Esophagus muscularis mucosa (tissue), 4 donors: ENCODE measurements at regions not wholly inside any gene's neighbourhood (a gene's known extent, or its start where the extent isn't known, plus 50 kb on each side); places are given as distances from the start of the nearest gene placed in this dataset.

Source experiments
- DNase-seq: peaks from one replicate; pipeline ENCODE4 v3.0.0-alpha.2; 2017; ENCODE audit errors: extremely low spot score
- H3K27ac ChIP-seq, 4 donors: fragments of 200-600 bp; sonication (generic); replicated peaks in 1 of 4; 1 replicate in 3 of 4; 2 replicates in 1 of 4; pipeline ENCODE4 v1.5.1; 2016 to 2019; ENCODE audit warnings: mild to moderate bottlenecking in 1 of 4
- H3K27me3 ChIP-seq, 4 donors: fragments of 200-600 bp; sonication (generic); one replicate each; pipeline versions ENCODE4 v1.5.1 to v1.6.0; 2016 to 2019
- H3K36me3 ChIP-seq, 4 donors: fragments of 200-600 bp; sonication (generic); one replicate each; pipeline ENCODE4 v1.5.1; 2016 to 2019
- H3K4me1 ChIP-seq, 4 donors: fragments of 200-600 bp; sonication (generic); one replicate each; pipeline ENCODE4 v1.5.1; 2016 to 2019
- H3K4me3 ChIP-seq, 4 donors: fragments of 200-600 bp; sonication (generic); 1 replicate in 2 of 4; 2 replicates in 2 of 4; pipeline ENCODE4 v1.5.1; 2016 to 2019; ENCODE audit warnings: mild to moderate bottlenecking in 4 of 4, moderate library complexity in 1 of 4
- H3K9me3 ChIP-seq, 4 donors: fragments of 200-600 bp; sonication (generic); 1 replicate in 3 of 4; 2 replicates in 1 of 4; pipeline ENCODE4 v1.5.1; 2016 to 2019
- EP300 ChIP-seq: sonication (generic); formaldehyde crosslinking; IDR thresholded peaks from one replicate; pipeline ENCODE4 v1.6.1; 2017; ENCODE audit warnings: antibody characterized with exemption
- POLR2A ChIP-seq: fragments of 450-650 bp; IDR thresholded peaks from one replicate; pipeline ENCODE4 v1.6.1; 2017; ENCODE audit warnings: antibody characterized with exemption, moderate library complexity, mild to moderate bottlenecking, low read depth
- POLR2AphosphoS5 ChIP-seq, 2 donors: sonication (generic); formaldehyde crosslinking; IDR thresholded peaks; one replicate each; pipeline ENCODE4 v1.6.1; 2017; ENCODE audit warnings: antibody characterized with exemption in 2 of 2
- WGBS: methylation state at CpG from one replicate; pipeline ENCODE4 v1.1.5; 2018; 5-methylcytosine and 5-hydroxymethylcytosine counted together
- intact Hi-C: fragments of 100-400 bp; cut with DNase I; formaldehyde crosslinking; loops from one replicate; pipeline ENCODE4 v1.15.1; 2023
- TF ChIP-seq, protein P1 (sequence below), 3 experiments: fragments of 200-600 bp in 2 of 3; fragments of 450-650 bp in 1 of 3; sonication (generic) in 2 of 3; IDR thresholded peaks; one replicate each; pipeline ENCODE4 v1.5.1; 2017 to 2019; ENCODE audit warnings: antibody characterized with exemption in 3 of 3, mild to moderate bottlenecking in 2 of 3, moderate library complexity in 1 of 3

DNA sequence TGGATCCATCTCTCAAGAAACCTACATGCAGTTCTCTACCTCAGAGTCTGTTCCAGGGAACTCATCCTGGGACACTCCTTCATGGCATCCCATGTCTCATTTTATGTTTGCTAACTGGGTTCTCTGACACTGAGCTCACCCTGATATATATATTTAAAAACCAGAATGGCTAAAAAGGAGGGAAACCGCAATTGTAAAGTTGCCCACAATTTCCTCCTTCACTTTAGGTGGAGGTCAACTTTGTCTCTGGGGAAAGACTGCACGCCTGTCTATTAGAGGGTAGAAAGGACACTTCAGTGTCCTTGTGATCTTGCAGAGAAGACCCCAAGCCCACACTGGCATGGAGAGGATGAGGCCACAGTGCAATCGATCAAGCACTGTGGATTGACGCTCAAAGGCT lies 131.7 kb downstream of the TEX36 start:
- H3K27ac ChIP-seq = no peak overlapping the region
- no peaks in the 10 kb centered on the region for H3K27me3 ChIP-seq
- WGBS = 92% methylated on average over 4 of the region's 4 CpGs
- DNase-seq = peak; percentile 64
- intact Hi-C loops = no loop called here
- no peaks in the 10 kb centered on the region for H3K36me3 ChIP-seq
- TF ChIP-seq EP300 (no peak), POLR2AphosphoS5 (IDR thresholded peaks at IDR 0.05) (no peak), POLR2A (no peak)
- TF ChIP-seq, protein P1, sequence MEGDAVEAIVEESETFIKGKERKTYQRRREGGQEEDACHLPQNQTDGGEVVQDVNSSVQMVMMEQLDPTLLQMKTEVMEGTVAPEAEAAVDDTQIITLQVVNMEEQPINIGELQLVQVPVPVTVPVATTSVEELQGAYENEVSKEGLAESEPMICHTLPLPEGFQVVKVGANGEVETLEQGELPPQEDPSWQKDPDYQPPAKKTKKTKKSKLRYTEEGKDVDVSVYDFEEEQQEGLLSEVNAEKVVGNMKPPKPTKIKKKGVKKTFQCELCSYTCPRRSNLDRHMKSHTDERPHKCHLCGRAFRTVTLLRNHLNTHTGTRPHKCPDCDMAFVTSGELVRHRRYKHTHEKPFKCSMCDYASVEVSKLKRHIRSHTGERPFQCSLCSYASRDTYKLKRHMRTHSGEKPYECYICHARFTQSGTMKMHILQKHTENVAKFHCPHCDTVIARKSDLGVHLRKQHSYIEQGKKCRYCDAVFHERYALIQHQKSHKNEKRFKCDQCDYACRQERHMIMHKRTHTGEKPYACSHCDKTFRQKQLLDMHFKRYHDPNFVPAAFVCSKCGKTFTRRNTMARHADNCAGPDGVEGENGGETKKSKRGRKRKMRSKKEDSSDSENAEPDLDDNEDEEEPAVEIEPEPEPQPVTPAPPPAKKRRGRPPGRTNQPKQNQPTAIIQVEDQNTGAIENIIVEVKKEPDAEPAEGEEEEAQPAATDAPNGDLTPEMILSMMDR (IDR thresholded peaks at IDR 0.05) = no peak
- H3K4me3 ChIP-seq = no peak overlapping the region
- no peaks in the 10 kb centered on the region for H3K4me1 ChIP-seq
- peaks cover 0 to 16% (median 8%) of the 10 kb centered on the region in 4 donors for H3K9me3 ChIP-seq

DNA sequence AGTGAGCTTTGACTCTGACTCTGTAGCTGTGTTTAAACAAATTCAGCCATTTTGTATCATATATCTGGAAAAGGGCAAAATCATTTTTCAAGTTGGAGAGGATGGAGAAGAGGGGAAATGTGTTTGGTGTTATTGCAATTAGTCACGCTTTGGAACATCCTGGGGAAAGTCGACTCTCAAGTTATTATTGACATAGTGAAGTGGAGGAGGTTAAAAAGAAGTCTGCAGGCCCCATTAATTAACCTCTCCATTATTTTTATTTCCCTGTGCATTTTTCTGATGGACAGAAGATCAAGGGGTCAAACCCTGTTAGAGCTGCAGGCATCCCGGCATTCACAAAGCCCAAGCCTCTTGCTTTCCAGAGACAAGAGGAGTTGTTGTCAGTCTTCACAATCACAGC lies 132.6 kb downstream of the TEX36 start:
- WGBS = 62% methylated on average over 3 of the region's 3 CpGs
- intact Hi-C loops = no loop called here
- Histone ChIP-seq H3K4me3 (no peak overlapping the region), H3K4me1 (no peaks in the 10 kb centered on the region), H3K36me3 (no peaks in the 10 kb centered on the region), H3K27ac (no peak overlapping the region), H3K27me3 (no peaks in the 10 kb centered on the region), H3K9me3 (peaks cover 0 to 16% (median 8%) of the 10 kb centered on the region in 4 donors)
- peak; percentile 10 for DNase-seq
- TF ChIP-seq POLR2A = no peak
- TF ChIP-seq EP300 = no peak
- TF ChIP-seq POLR2AphosphoS5 (IDR thresholded peaks at IDR 0.05) = no peak
- TF ChIP-seq, protein P1 (IDR thresholded peaks at IDR 0.05) = no peak

DNA sequence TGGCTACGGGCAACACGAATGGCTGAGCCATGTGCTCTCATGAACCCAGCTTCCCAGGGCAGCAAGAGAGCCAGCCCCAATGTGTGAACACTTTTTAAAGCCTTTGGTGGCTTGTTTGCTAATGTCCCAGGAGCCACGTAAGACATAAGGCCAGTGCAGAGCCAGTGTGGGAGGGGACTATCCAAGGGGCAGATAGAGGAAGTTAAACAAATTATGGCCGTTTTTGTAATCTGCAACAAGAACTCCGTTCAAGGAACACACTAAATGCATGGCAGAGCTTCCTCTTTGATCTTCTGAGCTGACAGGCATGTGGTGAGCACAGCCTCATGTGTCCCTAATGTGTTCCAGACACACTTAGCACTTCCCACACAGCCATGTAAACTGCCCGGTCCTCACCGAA lies 133.3 kb downstream of the TEX36 start:
- TF ChIP-seq POLR2A (no peak), EP300 (no peak), POLR2AphosphoS5 (IDR thresholded peaks at IDR 0.05) (no peak)
- TF ChIP-seq, protein P1 (IDR thresholded peaks at IDR 0.05) = no peak
- 58% methylated on average over 7 of the region's 7 CpGs for WGBS
- intact Hi-C loops = no loop called here
- peak; percentile 64 for DNase-seq
- Histone ChIP-seq H3K27me3 (no peaks in the 10 kb centered on the region), H3K4me1 (no peaks in the 10 kb centered on the region), H3K27ac (no peak overlapping the region), H3K36me3 (no peaks in the 10 kb centered on the region), H3K9me3 (peaks cover 0 to 16% (median 8%) of the 10 kb centered on the region in 4 donors), H3K4me3 (no peak overlapping the region)

DNA sequence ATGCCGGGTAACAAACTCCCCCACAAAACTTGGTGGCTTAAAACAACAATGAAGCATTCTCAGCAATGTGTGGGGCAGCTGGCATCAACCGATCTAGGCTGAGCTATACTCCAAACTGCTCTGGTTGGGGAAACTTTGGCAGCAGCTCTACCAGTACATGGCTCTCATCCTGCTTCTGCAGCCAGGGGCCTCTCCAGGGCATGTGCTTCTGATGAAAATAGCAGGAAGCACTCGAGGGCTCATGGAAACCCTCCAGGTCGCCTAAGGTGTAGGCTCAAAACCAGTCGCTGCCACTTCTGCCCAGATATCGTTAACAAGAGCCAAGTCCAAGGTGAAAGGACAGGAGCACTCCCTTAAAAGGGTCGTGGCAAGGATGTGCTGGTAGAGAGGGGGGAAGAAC lies 134.1 kb downstream of the TEX36 start:
- no peak overlapping the region for H3K4me3 ChIP-seq
- no peaks in the 10 kb centered on the region for H3K36me3 ChIP-seq
- no peak for TF ChIP-seq POLR2AphosphoS5 (IDR thresholded peaks at IDR 0.05)
- TF ChIP-seq, protein P1 (IDR thresholded peaks at IDR 0.05) = no peak
- TF ChIP-seq POLR2A = no peak
- TF ChIP-seq EP300 = no peak
- H3K4me1 ChIP-seq = no peaks in the 10 kb centered on the region
- DNase-seq = peak; percentile 84
- no peak overlapping the region for H3K27ac ChIP-seq
- intact Hi-C loops = no loop called here
- no peaks in the 10 kb centered on the region for H3K27me3 ChIP-seq
- H3K9me3 ChIP-seq = peaks cover 0 to 16% (median 8%) of the 10 kb centered on the region in 4 donors
- WGBS = 86% methylated on average over 6 of the region's 7 CpGs

DNA sequence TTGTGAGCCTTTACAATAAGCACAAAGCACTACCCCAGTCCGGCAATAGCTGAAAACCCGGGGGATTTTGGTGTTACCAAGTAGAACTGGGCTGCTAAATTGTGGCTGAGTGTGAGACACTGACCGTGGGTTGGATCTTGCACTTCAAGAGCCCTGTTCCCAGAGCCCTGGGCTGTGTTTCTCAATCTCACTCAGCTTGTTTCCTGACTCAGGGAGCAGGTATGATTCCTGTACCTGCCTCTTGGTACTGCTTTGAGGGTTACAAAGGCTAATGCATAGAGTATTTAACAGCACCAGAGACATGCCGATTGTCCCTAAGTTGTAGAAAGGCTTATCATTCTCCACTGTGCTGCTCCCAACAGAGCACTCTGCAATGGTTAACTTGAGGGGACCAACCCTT lies 134.6 kb downstream of the TEX36 start:
- no peaks in the 10 kb centered on the region for H3K36me3 ChIP-seq
- intact Hi-C loops = no loop called here

More for the DNA sequence above, 134.6 kb downstream of the TEX36 start:
- Histone ChIP-seq H3K9me3 (peaks cover 0 to 16% (median 8%) of the 10 kb centered on the region in 4 donors), H3K4me1 (no peaks in the 10 kb centered on the region), H3K27ac (no peak overlapping the region), H3K4me3 (no peak overlapping the region), H3K27me3 (no peaks in the 10 kb centered on the region)
- 83% methylated on average over 4 of the region's 4 CpGs for WGBS
- TF ChIP-seq EP300 = no peak
- TF ChIP-seq POLR2A = no peak
- TF ChIP-seq, protein P1 (IDR thresholded peaks at IDR 0.05) = no peak
- TF ChIP-seq POLR2AphosphoS5 (IDR thresholded peaks at IDR 0.05) = no peak
- DNase-seq = peak; percentile 53
